HuH-7.5 (cell line): ENCODE measurements at regions not wholly inside any gene's neighbourhood (a gene's known extent, or its start where the extent isn't known, plus 50 kb on each side); places are given as distances from the start of the nearest gene placed in this dataset.

ENCODE experiments used
- DNase-seq: peaks from one replicate; pipeline ENCODE4 v3.0.0; 2011; ENCODE audit warnings: low spot score

GRCh38 chr9:82588301-82589180, 474.4 kb downstream of the RASEF start:
- no peak for DNase-seq

- DNase-seq, result no peak
These were observed 472.1 kb downstream of the RASEF start for GRCh38 chr9:82590845-82591244.

- no peak for DNase-seq
These were observed 469.4 kb downstream of the RASEF start for GRCh38 chr9:82593501-82593900.

- no peak for DNase-seq
These were observed 465.4 kb downstream of the RASEF start for GRCh38 chr9:82597241-82598203.

GRCh38 chr9:82598241-82599039, 464.5 kb downstream of the RASEF start:
- no peak for DNase-seq

- DNase-seq, result no peak
These were observed 463.5 kb downstream of the RASEF start for GRCh38 chr9:82599336-82599949.

GRCh38 chr9:82600536-82601292, 462.2 kb downstream of the RASEF start:
- no peak for DNase-seq

GRCh38 chr9:82601293-82601771, 461.6 kb downstream of the RASEF start:
- no peak for DNase-seq

GRCh38 chr9:82604947-82605656, 457.8 kb downstream of the RASEF start:
- no peak for DNase-seq

GRCh38 chr9:82605657-82606031, 457.3 kb downstream of the RASEF start:
- no peak for DNase-seq

- DNase-seq, result no peak
These were observed 456.9 kb downstream of the RASEF start for GRCh38 chr9:82606071-82606470.

GRCh38 chr9:82606492-82607382, 456.2 kb downstream of the RASEF start:
- peak; percentile 43 for DNase-seq

- no peak for DNase-seq
These were observed 454.5 kb downstream of the RASEF start for GRCh38 chr9:82608487-82608886.

- DNase-seq, result no peak
These were observed 450.0 kb downstream of the RASEF start for GRCh38 chr9:82612942-82613341.

GRCh38 chr9:82613498-82613897, 449.4 kb downstream of the RASEF start:
- DNase-seq, result no peak

GRCh38 chr9:82616545-82616944, 446.4 kb downstream of the RASEF start:
- DNase-seq, result no peak

GRCh38 chr9:82621447-82621846, 441.5 kb downstream of the RASEF start:
- DNase-seq, result no peak

GRCh38 chr9:82637368-82637767, 425.6 kb downstream of the RASEF start:
- DNase-seq, result no peak

GRCh38 chr9:82645600-82645999, 417.3 kb downstream of the RASEF start:
- DNase-seq, result no peak
